ENCODE measurements at regions not wholly inside any gene's neighbourhood (a gene's known extent, or its start where the extent isn't known, plus 50 kb on each side); places are given as distances from the start of the nearest gene placed in this dataset.

DNA sequence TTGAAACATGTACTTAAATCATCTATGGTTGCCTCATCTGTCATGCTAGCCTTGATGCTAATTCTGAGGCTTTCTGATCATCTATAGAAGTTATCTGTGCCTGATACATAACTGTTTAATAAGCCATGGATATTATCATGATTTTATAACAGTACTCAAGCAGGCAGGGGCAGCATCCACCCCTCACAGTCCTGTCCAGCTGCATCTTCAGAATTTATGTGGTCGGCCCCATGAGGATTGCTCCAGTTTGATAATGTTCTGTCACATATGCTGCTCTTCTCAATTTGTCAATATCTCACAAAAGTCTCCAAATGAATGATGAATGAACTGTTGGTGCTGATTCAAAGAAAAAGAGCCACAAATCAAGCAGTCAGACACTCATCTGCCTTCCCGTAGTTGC is 335.1 kb upstream of the POM121L12 start:
- H3K27ac ChIP-seq (ENCODE audit: low read depth, low read length): no peak overlapping the region
- H3K9me3 ChIP-seq (ENCODE audit: low read length): no peaks in the 10 kb centered on the region
- H3K4me1 ChIP-seq (ENCODE audit: insufficient read depth, low read length): peaks cover 7% of the 10 kb centered on the region
- no peaks in the 10 kb centered on the region for H3K27me3 ChIP-seq (ENCODE audit: control insufficient read depth in 1 of 2, insufficient read depth in 2 of 2, low read length in 2 of 2)
- no peaks in the 10 kb centered on the region for H3K36me3 ChIP-seq (ENCODE audit: insufficient read depth, low read length)
- H3K9ac ChIP-seq (ENCODE audit: low read length): no peak overlapping the region
- H3K4me3 ChIP-seq (ENCODE audit: low read depth in 1 of 2, low read length in 2 of 2): no peak overlapping the region

GRCh38 chr7:52695973-52696595 is 339.3 kb upstream of the POM121L12 start:
- H3K36me3 ChIP-seq (ENCODE audit: insufficient read depth, low read length): no peaks in the 10 kb centered on the region
- no peaks in the 10 kb centered on the region for H3K9me3 ChIP-seq (ENCODE audit: low read length)
- no peak overlapping the region for H3K9ac ChIP-seq (ENCODE audit: low read length)
- H3K27me3 ChIP-seq (ENCODE audit: control insufficient read depth in 1 of 2, insufficient read depth in 2 of 2, low read length in 2 of 2): no peaks in the 10 kb centered on the region
- peaks cover 7% of the 10 kb centered on the region for H3K4me1 ChIP-seq (ENCODE audit: insufficient read depth, low read length)
- no peak overlapping the region for H3K4me3 ChIP-seq (ENCODE audit: low read depth in 1 of 2, low read length in 2 of 2)
- no peak overlapping the region for H3K27ac ChIP-seq (ENCODE audit: low read depth, low read length)

DNA sequence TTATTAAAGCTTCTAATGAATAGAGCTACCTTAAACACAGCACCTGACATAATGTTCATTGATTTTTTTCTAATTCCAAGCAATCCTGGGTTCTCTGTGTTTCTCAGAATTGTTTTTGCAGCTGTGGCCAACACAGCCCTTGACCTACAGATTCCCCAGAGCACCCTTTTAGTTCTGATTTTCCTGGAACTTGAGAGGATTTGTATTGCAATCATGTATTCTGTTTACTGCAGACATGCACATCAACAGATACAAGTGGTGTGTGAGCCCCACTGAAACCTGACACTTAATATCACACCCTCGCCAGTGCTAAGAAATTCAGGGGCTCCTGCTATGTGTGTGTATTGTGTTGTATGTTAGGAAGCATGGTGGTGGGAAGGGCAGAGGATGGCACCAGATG is 344.2 kb upstream of the POM121L12 start:
- Histone ChIP-seq H3K36me3 (ENCODE audit: insufficient read depth, low read length) (no peaks in the 10 kb centered on the region), H3K9me3 (ENCODE audit: low read length) (no peaks in the 10 kb centered on the region), H3K27ac (ENCODE audit: low read depth, low read length) (no peak overlapping the region), H3K4me1 (ENCODE audit: insufficient read depth, low read length) (peaks cover 5% of the 10 kb centered on the region), H3K9ac (ENCODE audit: low read length) (no peak overlapping the region), H3K4me3 (ENCODE audit: low read depth in 1 of 2, low read length in 2 of 2) (no peak overlapping the region), H3K27me3 (ENCODE audit: control insufficient read depth in 1 of 2, insufficient read depth in 2 of 2, low read length in 2 of 2) (no peaks in the 10 kb centered on the region)

- Histone ChIP-seq H3K9me3 (ENCODE audit: low read length) (no peaks in the 10 kb centered on the region), H3K4me1 (ENCODE audit: insufficient read depth, low read length) (no peaks in the 10 kb centered on the region), H3K4me3 (ENCODE audit: low read depth in 1 of 2, low read length in 2 of 2) (no peak overlapping the region), H3K36me3 (ENCODE audit: insufficient read depth, low read length) (no peaks in the 10 kb centered on the region), H3K9ac (ENCODE audit: low read length) (no peak overlapping the region), H3K27ac (ENCODE audit: low read depth, low read length) (no peak overlapping the region), H3K27me3 (ENCODE audit: control insufficient read depth in 1 of 2, insufficient read depth in 2 of 2, low read length in 2 of 2) (no peaks in the 10 kb centered on the region)
These were observed 345.5 kb upstream of the POM121L12 start for GRCh38 chr7:52689912-52690311.

- Histone ChIP-seq H3K4me1 (ENCODE audit: insufficient read depth, low read length) (no peaks in the 10 kb centered on the region), H3K36me3 (ENCODE audit: insufficient read depth, low read length) (no peaks in the 10 kb centered on the region), H3K27me3 (ENCODE audit: control insufficient read depth in 1 of 2, insufficient read depth in 2 of 2, low read length in 2 of 2) (no peaks in the 10 kb centered on the region), H3K27ac (ENCODE audit: low read depth, low read length) (no peak overlapping the region), H3K4me3 (ENCODE audit: low read depth in 1 of 2, low read length in 2 of 2) (no peak overlapping the region), H3K9me3 (ENCODE audit: low read length) (no peaks in the 10 kb centered on the region), H3K9ac (ENCODE audit: low read length) (no peak overlapping the region)
These were observed 350.1 kb upstream of the POM121L12 start for GRCh38 chr7:52685333-52685732.

DNA sequence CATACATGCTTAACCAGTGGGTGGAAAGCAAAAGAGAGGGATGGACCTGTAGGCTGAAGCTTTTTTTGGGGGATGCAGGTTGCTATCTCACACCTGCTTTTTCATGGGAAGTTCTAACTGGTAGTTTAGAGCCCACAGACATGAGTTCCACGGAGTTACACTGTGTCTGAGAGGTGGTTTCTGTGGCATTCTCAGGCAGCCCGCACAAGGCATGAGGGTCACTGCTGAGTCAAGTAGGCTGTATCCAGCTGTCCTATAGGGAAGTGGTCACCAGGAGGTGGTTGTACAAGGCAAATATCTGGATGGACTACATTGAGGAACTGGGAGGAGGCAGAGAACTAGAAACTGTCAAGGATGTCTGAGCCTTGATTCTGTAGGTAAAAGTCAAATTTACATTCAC is 351.0 kb upstream of the POM121L12 start:
- no peaks in the 10 kb centered on the region for H3K4me1 ChIP-seq (ENCODE audit: insufficient read depth, low read length)
- H3K9me3 ChIP-seq (ENCODE audit: low read length): no peaks in the 10 kb centered on the region
- H3K9ac ChIP-seq (ENCODE audit: low read length): no peak overlapping the region
- no peak overlapping the region for H3K4me3 ChIP-seq (ENCODE audit: low read depth in 1 of 2, low read length in 2 of 2)
- no peaks in the 10 kb centered on the region for H3K27me3 ChIP-seq (ENCODE audit: control insufficient read depth in 1 of 2, insufficient read depth in 2 of 2, low read length in 2 of 2)
- no peak overlapping the region for H3K27ac ChIP-seq (ENCODE audit: low read depth, low read length)
- no peaks in the 10 kb centered on the region for H3K36me3 ChIP-seq (ENCODE audit: insufficient read depth, low read length)

- no peaks in the 10 kb centered on the region for H3K27me3 ChIP-seq (ENCODE audit: control insufficient read depth in 1 of 2, insufficient read depth in 2 of 2, low read length in 2 of 2)
- H3K36me3 ChIP-seq (ENCODE audit: insufficient read depth, low read length): no peaks in the 10 kb centered on the region
- H3K9ac ChIP-seq (ENCODE audit: low read length): no peak overlapping the region
- H3K4me1 ChIP-seq (ENCODE audit: insufficient read depth, low read length): no peaks in the 10 kb centered on the region
- H3K4me3 ChIP-seq (ENCODE audit: low read depth in 1 of 2, low read length in 2 of 2): no peak overlapping the region
- H3K9me3 ChIP-seq (ENCODE audit: low read length): no peaks in the 10 kb centered on the region
- H3K27ac ChIP-seq (ENCODE audit: low read depth, low read length): no peak overlapping the region
These were observed 352.4 kb upstream of the POM121L12 start for GRCh38 chr7:52682993-52683392.

GRCh38 chr7:52670608-52671225 is 364.7 kb upstream of the POM121L12 start:
- no peaks in the 10 kb centered on the region for H3K9me3 ChIP-seq (ENCODE audit: low read length)
- H3K4me1 ChIP-seq (ENCODE audit: insufficient read depth, low read length): no peaks in the 10 kb centered on the region
- no peak overlapping the region for H3K4me3 ChIP-seq (ENCODE audit: low read depth in 1 of 2, low read length in 2 of 2)
- no peaks in the 10 kb centered on the region for H3K36me3 ChIP-seq (ENCODE audit: insufficient read depth, low read length)
- H3K27ac ChIP-seq (ENCODE audit: low read depth, low read length): no peak overlapping the region
- H3K27me3 ChIP-seq (ENCODE audit: control insufficient read depth in 1 of 2, insufficient read depth in 2 of 2, low read length in 2 of 2): no peaks in the 10 kb centered on the region
- H3K9ac ChIP-seq (ENCODE audit: low read length): no peak overlapping the region

GRCh38 chr7:52669031-52669430 is 366.4 kb upstream of the POM121L12 start:
- Histone ChIP-seq H3K9me3 (ENCODE audit: low read length) (no peaks in the 10 kb centered on the region), H3K27me3 (ENCODE audit: control insufficient read depth in 1 of 2, insufficient read depth in 2 of 2, low read length in 2 of 2) (no peaks in the 10 kb centered on the region), H3K36me3 (ENCODE audit: insufficient read depth, low read length) (no peaks in the 10 kb centered on the region), H3K4me1 (ENCODE audit: insufficient read depth, low read length) (no peaks in the 10 kb centered on the region), H3K27ac (ENCODE audit: low read depth, low read length) (no peak overlapping the region), H3K9ac (ENCODE audit: low read length) (no peak overlapping the region), H3K4me3 (ENCODE audit: low read depth in 1 of 2, low read length in 2 of 2) (no peak overlapping the region)

DNA sequence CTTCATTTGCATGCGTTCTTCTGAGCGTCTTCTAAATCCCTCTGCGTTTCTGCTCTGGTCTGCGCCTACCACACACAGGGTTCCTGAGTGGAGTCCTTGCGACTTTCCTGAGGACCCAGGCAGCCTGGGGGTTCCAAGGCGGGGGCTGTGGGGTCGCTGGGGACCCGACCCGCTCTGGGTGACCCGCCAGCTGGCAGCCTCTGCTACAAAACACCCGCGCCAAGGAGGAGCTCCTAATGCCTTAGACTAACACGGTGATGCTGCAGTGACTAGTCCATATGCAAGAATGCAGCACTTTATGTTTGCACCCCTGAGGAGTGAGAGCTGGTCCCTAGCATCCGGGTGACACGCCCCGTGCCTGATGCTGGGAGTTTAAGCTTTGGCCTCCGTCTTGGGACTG is 367.0 kb upstream of the POM121L12 start:
- Histone ChIP-seq H3K4me1 (ENCODE audit: insufficient read depth, low read length) (no peaks in the 10 kb centered on the region), H3K36me3 (ENCODE audit: insufficient read depth, low read length) (no peaks in the 10 kb centered on the region), H3K27ac (ENCODE audit: low read depth, low read length) (no peak overlapping the region), H3K27me3 (ENCODE audit: control insufficient read depth in 1 of 2, insufficient read depth in 2 of 2, low read length in 2 of 2) (no peaks in the 10 kb centered on the region), H3K9ac (ENCODE audit: low read length) (no peak overlapping the region), H3K9me3 (ENCODE audit: low read length) (no peaks in the 10 kb centered on the region), H3K4me3 (ENCODE audit: low read depth in 1 of 2, low read length in 2 of 2) (no peak overlapping the region)

GRCh38 chr7:52659178-52659577 is 376.3 kb upstream of the POM121L12 start:
- Histone ChIP-seq H3K4me3 (ENCODE audit: low read depth in 1 of 2, low read length in 2 of 2) (no peak overlapping the region), H3K27ac (ENCODE audit: low read depth, low read length) (no peak overlapping the region), H3K27me3 (ENCODE audit: control insufficient read depth in 1 of 2, insufficient read depth in 2 of 2, low read length in 2 of 2) (no peaks in the 10 kb centered on the region), H3K36me3 (ENCODE audit: insufficient read depth, low read length) (no peaks in the 10 kb centered on the region), H3K4me1 (ENCODE audit: insufficient read depth, low read length) (no peaks in the 10 kb centered on the region), H3K9me3 (ENCODE audit: low read length) (no peaks in the 10 kb centered on the region), H3K9ac (ENCODE audit: low read length) (no peak overlapping the region)

- no peaks in the 10 kb centered on the region for H3K4me1 ChIP-seq (ENCODE audit: insufficient read depth, low read length)
- no peak overlapping the region for H3K4me3 ChIP-seq (ENCODE audit: low read depth in 1 of 2, low read length in 2 of 2)
- no peak overlapping the region for H3K9ac ChIP-seq (ENCODE audit: low read length)
- no peaks in the 10 kb centered on the region for H3K36me3 ChIP-seq (ENCODE audit: insufficient read depth, low read length)
- H3K27ac ChIP-seq (ENCODE audit: low read depth, low read length): no peak overlapping the region
- H3K9me3 ChIP-seq (ENCODE audit: low read length): no peaks in the 10 kb centered on the region
- no peaks in the 10 kb centered on the region for H3K27me3 ChIP-seq (ENCODE audit: control insufficient read depth in 1 of 2, insufficient read depth in 2 of 2, low read length in 2 of 2)
These were observed 379.3 kb upstream of the POM121L12 start for GRCh38 chr7:52656098-52656497.
